SJCRH30 (cell line): ENCODE measurements at regions not wholly inside any gene's neighbourhood (a gene's known extent, or its start where the extent isn't known, plus 50 kb on each side); places are given as distances from the start of the nearest gene placed in this dataset.

ENCODE experiments used
- DNase-seq, 2 experiments: peaks; one replicate each; pipeline ENCODE4 v3.0.0-alpha.2; 2015 to 2020
- H3K27ac ChIP-seq: fragments of 250-450 bp; sonication (Bioruptor Pico); 2 replicates; pipeline ENCODE4 v1.5.1; 2020; ENCODE audit warnings: mild to moderate bottlenecking, moderate library complexity
- H3K27me3 ChIP-seq: fragments of 250-450 bp; sonication (Bioruptor Pico); 2 replicates; pipeline ENCODE4 v1.5.1; 2020; ENCODE audit warnings: mild to moderate bottlenecking, moderate library complexity
- H3K36me3 ChIP-seq: fragments of 250-450 bp; sonication (Bioruptor Pico); 2 replicates; pipeline ENCODE4 v1.5.1; 2020; ENCODE audit warnings: mild to moderate bottlenecking, moderate library complexity
- H3K4me1 ChIP-seq: fragments of 250-450 bp; sonication (Bioruptor Pico); 2 replicates; pipeline ENCODE4 v1.5.1; 2020; ENCODE audit warnings: mild to moderate bottlenecking, moderate library complexity
- H3K4me3 ChIP-seq: fragments of 250-450 bp; sonication (Bioruptor Pico); 2 replicates; pipeline ENCODE4 v1.5.1; 2020; ENCODE audit warnings: mild to moderate bottlenecking, moderate library complexity
- H3K9me3 ChIP-seq: fragments of 250-450 bp; sonication (Bioruptor Pico); replicated peaks from 2 replicates; pipeline ENCODE4 v1.5.1; 2020; ENCODE audit warnings: mild to moderate bottlenecking, moderate library complexity

DNA sequence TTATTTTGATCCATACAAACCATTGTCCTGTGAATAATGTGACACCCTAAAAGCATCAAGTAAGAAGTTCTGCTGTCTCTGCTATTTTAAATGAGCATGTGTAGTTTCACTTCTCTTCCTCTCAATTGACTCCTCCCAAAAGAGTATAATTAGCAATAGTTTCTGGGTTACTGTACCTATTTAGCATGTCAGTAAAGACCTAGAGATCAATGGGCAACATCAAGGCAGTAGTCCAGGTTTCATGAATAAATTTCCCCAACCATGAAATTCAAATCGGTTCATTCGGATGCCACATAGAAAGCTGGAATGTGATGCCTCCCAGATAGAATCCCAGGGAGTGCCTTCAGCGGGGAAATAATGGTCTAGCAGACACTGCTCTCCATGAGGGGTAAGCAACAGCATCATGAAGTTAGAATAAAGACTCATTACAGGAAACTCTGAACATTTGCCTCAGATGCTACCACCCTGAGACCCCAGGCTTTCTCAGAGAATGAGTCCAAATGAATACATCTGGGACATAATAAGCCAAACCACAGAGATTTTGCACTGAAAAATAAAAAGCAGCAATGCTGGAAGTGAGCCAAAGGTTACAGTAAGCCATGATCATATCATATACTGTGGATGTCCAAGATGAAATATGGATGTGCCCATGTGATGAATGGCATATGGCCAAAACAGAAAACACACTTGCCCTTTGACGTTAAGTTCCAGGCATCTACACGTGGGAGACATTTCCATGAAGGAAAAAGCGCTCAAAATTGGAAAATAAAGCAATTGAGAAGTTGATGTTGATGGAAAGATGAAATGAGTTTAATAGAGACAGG lies 1107.0 kb upstream of the SEMA6A start:
- peak; percentile 40 to 63 for DNase-seq
- Histone ChIP-seq H3K4me1 (peaks cover 30% of the 10 kb centered on the region), H3K27ac (peak overlapping the region; percentile 60), H3K36me3 (no peaks in the 10 kb centered on the region), H3K4me3 (peak overlapping the region; percentile 9; the same call in 1 of the 2 replicates), H3K27me3 (no peaks in the 10 kb centered on the region), H3K9me3 (no peaks in the 10 kb centered on the region)

DNA sequence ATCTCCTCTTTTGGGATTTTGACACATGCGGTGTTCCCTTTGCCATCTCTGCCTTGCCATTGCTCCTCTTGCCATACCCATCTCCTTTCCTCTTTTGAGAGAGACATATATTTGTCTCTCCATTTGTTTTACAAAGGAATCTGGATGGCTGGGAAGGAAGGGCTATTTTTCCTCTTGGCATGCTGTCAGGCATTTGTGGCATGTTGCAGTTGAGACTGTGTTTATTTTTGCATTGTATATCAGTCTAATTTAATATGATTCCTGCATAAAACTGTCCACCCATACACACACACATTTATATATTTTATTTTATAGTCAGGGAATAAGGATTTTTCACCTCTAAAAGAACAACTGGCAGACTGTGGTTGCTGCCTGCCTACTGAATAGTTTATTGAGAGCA lies 1105.8 kb upstream of the SEMA6A start:
- Histone ChIP-seq H3K9me3 (no peaks in the 10 kb centered on the region), H3K4me1 (peaks cover 30% of the 10 kb centered on the region), H3K27ac (no peak overlapping the region), H3K27me3 (no peaks in the 10 kb centered on the region), H3K4me3 (no peak overlapping the region), H3K36me3 (no peaks in the 10 kb centered on the region)
- no peak for DNase-seq

DNA sequence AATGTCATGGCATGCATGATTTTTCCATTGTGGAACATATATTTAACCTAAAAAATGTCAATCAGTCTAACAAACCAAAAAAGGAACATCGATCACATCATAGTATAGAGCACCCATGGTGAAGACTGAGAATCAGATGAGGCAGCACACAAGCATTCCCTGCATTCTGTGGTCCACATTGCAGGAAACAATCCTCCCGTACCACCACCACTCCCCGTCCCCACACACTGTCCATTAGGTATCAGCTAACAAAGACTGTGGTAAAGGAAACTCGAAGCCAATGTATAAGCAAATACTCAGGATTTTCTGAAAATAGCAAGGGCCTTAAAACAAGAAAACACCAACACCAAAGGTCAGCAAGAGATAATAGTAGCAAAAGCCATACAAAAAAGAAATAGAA lies 1104.4 kb upstream of the SEMA6A start:
- Histone ChIP-seq H3K9me3 (no peaks in the 10 kb centered on the region), H3K4me3 (no peak overlapping the region), H3K27me3 (no peaks in the 10 kb centered on the region), H3K27ac (no peak overlapping the region), H3K36me3 (no peaks in the 10 kb centered on the region), H3K4me1 (peaks cover 30% of the 10 kb centered on the region)
- DNase-seq: peak; percentile 15 to 20

DNA sequence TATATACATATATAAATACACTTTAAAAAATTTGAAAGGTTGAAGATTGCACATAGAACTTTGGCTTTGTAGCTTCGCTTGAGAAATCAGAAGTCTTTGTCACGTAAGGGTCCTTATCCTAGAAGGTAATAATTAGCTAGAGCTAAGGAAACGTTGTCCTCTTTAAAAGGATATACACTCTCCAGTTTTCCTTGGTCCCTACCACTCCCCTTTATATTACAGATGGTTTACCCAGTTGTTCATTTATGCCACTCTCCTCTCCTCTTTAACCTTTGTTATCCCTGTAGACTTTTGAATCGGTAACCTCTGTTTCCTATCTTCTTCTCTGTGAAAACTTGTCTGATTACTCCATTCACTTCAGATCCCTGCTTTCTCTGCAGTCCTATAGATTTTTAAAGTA lies 1101.0 kb upstream of the SEMA6A start:
- DNase-seq: no peak

DNA sequence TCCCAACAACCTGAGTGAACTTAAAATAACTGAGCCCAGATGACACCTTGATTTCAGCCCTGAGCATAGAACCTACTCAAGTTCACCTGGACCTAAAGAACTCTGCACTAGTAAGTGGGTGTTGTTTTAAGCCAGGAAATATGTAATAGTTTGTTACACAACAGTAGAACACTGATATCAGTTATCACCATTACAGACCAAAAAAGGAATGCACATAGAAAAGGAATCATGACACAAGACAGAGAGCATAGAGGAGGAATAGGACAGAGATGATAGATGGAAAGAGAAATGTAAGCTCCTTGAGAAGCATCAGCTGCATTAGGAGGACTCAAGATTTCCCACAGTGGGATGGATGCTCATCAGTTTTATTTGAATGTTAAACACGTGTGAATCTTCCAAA lies 1096.9 kb upstream of the SEMA6A start:
- Histone ChIP-seq H3K27ac (no peak overlapping the region), H3K36me3 (no peaks in the 10 kb centered on the region), H3K9me3 (no peaks in the 10 kb centered on the region), H3K4me1 (no peaks in the 10 kb centered on the region), H3K4me3 (no peak overlapping the region), H3K27me3 (no peaks in the 10 kb centered on the region)
- DNase-seq: no peak

More for the DNA sequence above, 1101.0 kb upstream of the SEMA6A start:
- no peaks in the 10 kb centered on the region for H3K9me3 ChIP-seq
- H3K36me3 ChIP-seq: no peaks in the 10 kb centered on the region
- no peaks in the 10 kb centered on the region for H3K27me3 ChIP-seq
- H3K4me3 ChIP-seq: no peak overlapping the region
- H3K27ac ChIP-seq: no peak overlapping the region
- peaks cover 5% of the 10 kb centered on the region; the same call in 1 of the 2 replicates for H3K4me1 ChIP-seq

DNA sequence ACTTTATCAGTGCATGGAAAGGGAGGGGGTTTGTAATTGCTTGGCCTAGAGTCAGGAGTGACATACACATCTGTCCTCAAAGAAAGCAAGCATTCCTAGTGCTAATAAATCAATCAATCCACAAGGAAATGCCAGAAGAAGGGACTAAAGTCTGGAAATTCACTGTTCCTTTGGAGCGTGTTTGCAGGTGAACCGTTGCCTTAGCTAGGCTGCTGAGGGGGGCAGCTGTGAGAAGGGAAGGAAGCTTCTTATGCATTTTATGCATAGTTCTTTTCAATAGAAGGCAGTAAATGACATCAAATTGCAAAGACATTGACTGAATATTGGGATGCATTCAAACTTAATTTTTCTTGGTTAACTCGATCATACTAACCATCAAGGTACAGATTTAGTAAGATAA lies 1092.5 kb upstream of the SEMA6A start:
- DNase-seq: no peak

DNA sequence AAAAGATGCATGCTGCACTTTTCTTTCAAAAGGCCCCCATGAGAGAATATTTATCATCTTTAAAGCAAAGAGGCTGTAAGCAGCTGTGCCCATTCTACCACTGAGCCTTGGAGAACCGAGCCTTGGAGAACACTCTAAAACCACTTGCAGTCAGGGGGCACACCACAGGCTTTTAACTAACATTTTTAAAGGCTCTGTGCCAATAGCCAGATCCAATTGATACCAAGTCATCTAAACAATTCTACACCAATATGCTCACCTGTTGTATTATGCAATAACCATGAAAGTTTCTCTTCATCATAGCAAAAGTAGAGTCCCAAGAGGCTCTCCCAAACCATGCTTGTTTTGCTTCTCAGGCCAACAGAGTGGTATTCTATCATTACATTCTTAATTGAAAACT lies 1090.5 kb upstream of the SEMA6A start:
- Histone ChIP-seq H3K9me3 (no peaks in the 10 kb centered on the region), H3K27me3 (no peaks in the 10 kb centered on the region), H3K36me3 (no peaks in the 10 kb centered on the region), H3K4me1 (no peaks in the 10 kb centered on the region; the same call in 1 of the 2 replicates), H3K4me3 (no peak overlapping the region), H3K27ac (no peak overlapping the region)
- peak in 1 of 2 experiments; percentile 24 for DNase-seq

More for the DNA sequence above, 1092.5 kb upstream of the SEMA6A start:
- Histone ChIP-seq H3K27ac (no peak overlapping the region), H3K4me3 (no peak overlapping the region), H3K4me1 (no peaks in the 10 kb centered on the region; the same call in 1 of the 2 replicates), H3K9me3 (no peaks in the 10 kb centered on the region), H3K27me3 (no peaks in the 10 kb centered on the region), H3K36me3 (no peaks in the 10 kb centered on the region)

DNA sequence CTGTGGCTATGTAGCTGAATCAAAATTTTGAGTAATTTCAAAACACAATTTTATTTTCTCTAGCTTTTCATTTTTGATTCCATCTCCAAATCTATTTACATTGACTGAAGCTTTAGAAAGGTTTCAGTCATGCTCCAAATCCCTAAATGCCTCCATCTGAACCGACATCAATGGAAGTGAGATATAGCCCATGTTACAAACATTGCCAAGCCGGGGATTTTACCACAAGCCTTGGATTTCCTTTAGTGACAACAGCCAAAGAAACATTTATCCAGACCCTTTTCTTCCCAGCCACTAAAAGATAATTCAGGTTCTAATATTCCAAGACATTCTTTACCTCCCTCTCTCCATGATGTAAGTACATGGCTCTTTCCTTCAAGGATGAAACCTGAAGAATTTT lies 1087.7 kb upstream of the SEMA6A start:
- Histone ChIP-seq H3K9me3 (no peaks in the 10 kb centered on the region), H3K36me3 (no peaks in the 10 kb centered on the region), H3K27ac (no peak overlapping the region), H3K27me3 (no peaks in the 10 kb centered on the region), H3K4me3 (no peak overlapping the region), H3K4me1 (peaks cover 8% of the 10 kb centered on the region)
- no peak for DNase-seq

DNA sequence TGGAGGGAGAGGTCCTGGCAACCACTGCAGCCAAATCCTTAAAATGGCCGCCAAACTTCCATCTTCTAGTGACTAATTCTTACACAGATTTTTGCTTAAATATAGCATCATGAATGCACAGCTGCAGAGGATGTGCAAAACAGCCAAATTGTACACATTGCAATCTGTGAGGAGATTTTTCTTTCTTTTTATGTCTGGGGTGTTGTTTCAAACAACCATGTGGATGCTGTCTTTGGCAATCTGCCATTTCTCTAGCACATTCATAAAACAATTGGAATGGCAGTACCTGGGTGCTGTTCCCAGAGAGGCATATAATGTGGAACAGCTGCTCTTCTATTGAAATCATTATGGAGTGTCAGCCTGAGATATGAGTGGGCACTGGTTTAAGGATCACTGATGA lies 1082.9 kb upstream of the SEMA6A start:
- H3K4me1 ChIP-seq: peaks cover 22% of the 10 kb centered on the region
- H3K27ac ChIP-seq: peak overlapping the region; percentile 55
- no peaks in the 10 kb centered on the region for H3K36me3 ChIP-seq
- no peak overlapping the region for H3K4me3 ChIP-seq
- no peaks in the 10 kb centered on the region for H3K27me3 ChIP-seq
- DNase-seq: peak; percentile 66 to 83
- H3K9me3 ChIP-seq: no peaks in the 10 kb centered on the region

DNA sequence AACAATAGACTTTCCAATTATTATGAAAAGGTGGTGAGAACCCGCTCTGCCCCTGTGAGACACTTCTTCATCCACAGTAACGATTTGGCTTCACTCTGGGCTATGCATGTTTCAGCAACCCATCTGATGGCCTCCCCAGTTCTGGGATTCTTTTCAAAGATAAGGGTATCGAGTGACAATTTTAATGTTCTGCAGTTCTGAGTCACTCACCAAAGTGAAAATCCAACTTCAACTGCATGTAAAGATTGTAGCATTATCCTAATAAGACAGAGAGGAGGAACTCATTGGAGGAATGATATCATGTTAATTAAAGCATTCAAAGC lies 1078.3 kb upstream of the SEMA6A start:
- H3K4me1 ChIP-seq: peaks cover 29% of the 10 kb centered on the region
- no peaks in the 10 kb centered on the region for H3K27me3 ChIP-seq
- H3K4me3 ChIP-seq: no peak overlapping the region
- H3K27ac ChIP-seq: peak overlapping the region; percentile 60
- DNase-seq: peak; percentile 19 to 58
- H3K36me3 ChIP-seq: no peaks in the 10 kb centered on the region
- no peaks in the 10 kb centered on the region for H3K9me3 ChIP-seq

DNA sequence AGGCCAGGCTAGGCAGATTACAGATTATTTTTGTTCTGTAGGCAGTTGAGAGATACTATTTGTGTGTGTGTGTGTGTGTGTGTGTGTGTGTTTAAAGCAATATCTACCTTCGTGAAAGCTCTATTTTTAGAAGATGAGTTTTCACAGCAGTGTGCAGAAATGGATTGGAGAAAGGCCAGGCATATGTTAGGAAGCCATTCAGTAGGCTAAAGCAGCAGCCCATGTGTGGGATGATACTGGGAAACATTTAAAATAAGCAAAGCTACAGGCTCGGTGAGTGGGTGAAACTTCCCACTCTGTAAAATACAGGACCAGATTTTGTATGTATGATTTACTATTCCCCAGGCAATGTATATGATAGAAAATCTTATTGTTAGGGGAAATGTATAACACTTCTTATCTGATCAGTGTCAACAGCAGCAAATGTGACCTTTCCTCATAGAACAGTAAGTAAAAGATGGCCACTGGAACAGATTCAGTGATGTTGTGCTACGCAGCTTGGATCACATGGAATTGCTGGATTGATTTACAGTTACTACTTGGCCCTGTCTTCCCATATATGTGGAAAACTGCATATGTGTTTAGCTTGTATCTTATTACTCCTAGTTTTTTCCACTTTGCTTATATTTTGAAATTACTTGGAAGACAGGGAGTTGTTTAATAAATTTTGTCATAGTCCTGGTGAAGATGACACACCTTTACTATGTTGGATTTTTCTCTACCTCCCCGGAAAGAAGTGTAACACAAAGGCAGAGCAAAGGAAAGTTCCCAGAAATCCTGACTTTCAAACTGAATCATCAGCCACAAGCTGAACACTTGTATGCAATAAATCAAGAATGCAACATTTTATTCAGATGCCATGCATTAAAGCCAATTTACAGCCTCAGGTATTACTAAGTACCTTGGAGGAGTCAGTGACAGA lies 1077.7 kb upstream of the SEMA6A start:
- Histone ChIP-seq H3K27me3 (no peaks in the 10 kb centered on the region), H3K27ac (peak overlapping the region; percentile 60)
- DNase-seq: peak in 1 of 2 experiments; percentile 20

DNA sequence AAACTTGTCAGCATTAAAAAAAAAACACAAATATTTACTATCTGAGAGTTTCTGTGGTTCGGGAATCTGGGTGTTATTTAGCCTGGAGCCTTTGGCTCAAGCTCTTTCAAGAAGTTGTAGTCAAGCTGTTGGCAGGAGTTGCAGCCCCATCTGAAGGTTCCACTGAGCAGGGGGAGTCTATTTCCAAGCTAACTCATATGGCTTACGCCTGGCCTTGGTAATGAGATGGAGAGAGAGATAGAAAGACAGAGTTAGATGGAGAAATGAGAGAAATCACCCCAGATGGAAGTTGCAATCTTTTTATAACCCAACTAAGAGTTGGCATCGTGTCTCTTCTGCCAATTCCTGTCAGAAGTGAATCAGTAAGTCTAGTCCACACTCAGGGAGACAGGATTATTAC lies 1075.2 kb upstream of the SEMA6A start:
- H3K4me3 ChIP-seq: no peak overlapping the region
- no peaks in the 10 kb centered on the region for H3K27me3 ChIP-seq
- peaks cover 18% of the 10 kb centered on the region for H3K4me1 ChIP-seq

More for the DNA sequence above, 1077.7 kb upstream of the SEMA6A start:
- no peaks in the 10 kb centered on the region for H3K36me3 ChIP-seq
- H3K9me3 ChIP-seq: no peaks in the 10 kb centered on the region
- H3K4me1 ChIP-seq: peaks cover 25% of the 10 kb centered on the region
- H3K4me3 ChIP-seq: no peak overlapping the region

DNA sequence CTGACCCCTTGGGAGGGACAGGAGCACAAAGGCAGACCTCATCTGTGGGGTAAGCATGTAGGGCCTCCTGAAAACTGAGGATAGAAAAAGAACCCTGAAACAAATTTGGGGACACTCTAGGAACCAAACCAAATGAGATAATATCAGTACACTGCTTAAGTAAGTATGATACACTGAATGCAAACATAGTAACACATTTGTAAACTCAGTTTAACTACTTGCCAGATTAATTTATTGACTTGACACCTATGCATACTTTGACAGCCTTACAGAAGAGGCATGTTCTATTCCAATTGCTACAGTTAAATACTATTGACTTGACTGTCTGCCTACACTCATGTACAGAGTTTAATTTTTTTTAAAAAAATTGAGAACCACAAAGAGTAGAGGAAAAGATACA lies 1070.8 kb upstream of the SEMA6A start:
- Histone ChIP-seq H3K4me1 (no peaks in the 10 kb centered on the region), H3K36me3 (no peaks in the 10 kb centered on the region), H3K27me3 (no peaks in the 10 kb centered on the region), H3K9me3 (no peaks in the 10 kb centered on the region), H3K27ac (no peak overlapping the region), H3K4me3 (no peak overlapping the region)
- DNase-seq: no peak

More for the DNA sequence above, 1075.2 kb upstream of the SEMA6A start:
- H3K27ac ChIP-seq: no peak overlapping the region
- DNase-seq: no peak
- H3K9me3 ChIP-seq: no peaks in the 10 kb centered on the region
- H3K36me3 ChIP-seq: no peaks in the 10 kb centered on the region

DNA sequence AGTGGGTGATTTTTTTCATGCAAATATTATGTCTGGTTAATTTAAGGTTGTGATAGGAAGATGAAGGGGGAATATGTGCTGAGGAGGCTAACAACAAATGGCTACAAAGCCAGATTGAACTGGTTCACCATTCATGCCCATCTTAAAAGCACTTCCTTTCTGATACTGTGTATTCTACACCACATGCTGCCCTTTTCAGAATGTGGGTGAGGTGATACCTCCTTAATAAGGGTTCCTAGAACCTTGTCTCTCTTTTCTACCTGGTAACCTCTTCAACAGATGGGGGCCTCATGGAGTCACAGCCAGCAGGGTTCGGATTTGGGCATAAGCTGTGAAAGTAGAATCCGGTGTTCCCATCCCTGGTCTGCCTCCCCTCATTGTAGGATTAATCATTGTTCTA lies 1064.0 kb upstream of the SEMA6A start:
- H3K4me1 ChIP-seq: no peaks in the 10 kb centered on the region
- no peak overlapping the region for H3K27ac ChIP-seq
- H3K36me3 ChIP-seq: no peaks in the 10 kb centered on the region
- H3K9me3 ChIP-seq: no peaks in the 10 kb centered on the region
- DNase-seq: no peak
- H3K4me3 ChIP-seq: no peak overlapping the region
- no peaks in the 10 kb centered on the region for H3K27me3 ChIP-seq

DNA sequence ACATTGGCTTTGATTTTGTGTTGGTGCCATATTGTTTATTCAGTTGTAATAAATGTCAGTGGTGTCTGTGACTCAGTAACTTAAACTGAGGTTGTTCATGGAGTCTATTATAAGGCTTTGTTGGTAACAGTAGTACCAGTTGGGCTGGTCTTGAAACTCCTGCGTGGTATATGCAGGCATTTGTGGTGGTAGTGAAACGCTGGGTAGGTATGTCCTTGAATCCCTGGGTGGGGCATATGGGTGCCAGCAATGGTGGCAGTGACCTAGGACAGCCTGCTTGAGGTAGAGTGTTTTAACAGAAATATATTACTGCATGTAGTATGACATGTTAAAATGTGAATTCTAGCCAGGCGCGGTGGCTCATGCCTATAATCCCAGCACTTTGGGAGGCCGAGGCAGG lies 1058.5 kb upstream of the SEMA6A start:
- no peaks in the 10 kb centered on the region for H3K36me3 ChIP-seq

More for the DNA sequence above, 1058.5 kb upstream of the SEMA6A start:
- DNase-seq: no peak
- Histone ChIP-seq H3K27me3 (no peaks in the 10 kb centered on the region), H3K4me3 (no peak overlapping the region), H3K9me3 (no peaks in the 10 kb centered on the region), H3K4me1 (no peaks in the 10 kb centered on the region), H3K27ac (no peak overlapping the region)
